SK-N-MC (cell line): ENCODE measurements at regions not wholly inside any gene's neighbourhood (a gene's known extent, or its start where the extent isn't known, plus 50 kb on each side); places are given as distances from the start of the nearest gene placed in this dataset.

Source experiments
- EZH2 ChIP-seq: fragments of 200-600 bp; sonication (generic); IDR thresholded peaks from one replicate; pipeline ENCODE4 v1.6.1; 2017; ENCODE audit warnings: antibody characterized with exemption
- FOXP2 ChIP-seq: optimal IDR thresholded peaks from 2 replicates; pipeline ENCODE3; 2011; ENCODE audit warnings: mild to moderate bottlenecking, moderate library complexity; ENCODE audit not compliant: insufficient read depth; ENCODE audit errors: extremely low read length, control extremely low read depth
- POLR2AphosphoS5 ChIP-seq: IDR thresholded peaks from 2 replicates; pipeline ENCODE4 v1.6.1; 2012; ENCODE audit warnings: mild to moderate bottlenecking, low read depth, low read length, borderline replicate concordance

- TF ChIP-seq EZH2 (no peak), POLR2AphosphoS5 (no peak), FOXP2 (no peak)
These were observed 883.4 kb upstream of the B3GALT2 start for GRCh38 chr1:194069831-194070218.
